ENCODE measurements at regions not wholly inside any gene's neighbourhood (a gene's known extent, or its start where the extent isn't known, plus 50 kb on each side); places are given as distances from the start of the nearest gene placed in this dataset.

GRCh38 chr2:20543469-20544152, 96.7 kb downstream of the RHOB start:
- no peak overlapping the region for H3K4me3 ChIP-seq (ENCODE audit: low read length)
- no peak for DNase-seq (ENCODE audit: low read depth)
- TF ChIP-seq CTCF (IDR thresholded peaks at IDR 0.05; ENCODE audit: insufficient read depth, low read depth, low read length, missing control alignments): no peak

GRCh38 chr2:20544153-20544747, 97.4 kb downstream of the RHOB start:
- H3K4me3 ChIP-seq (ENCODE audit: low read length): no peak overlapping the region
- no peak for TF ChIP-seq CTCF (IDR thresholded peaks at IDR 0.05; ENCODE audit: insufficient read depth, low read depth, low read length, missing control alignments)
- no peak for DNase-seq (ENCODE audit: low read depth)

DNA sequence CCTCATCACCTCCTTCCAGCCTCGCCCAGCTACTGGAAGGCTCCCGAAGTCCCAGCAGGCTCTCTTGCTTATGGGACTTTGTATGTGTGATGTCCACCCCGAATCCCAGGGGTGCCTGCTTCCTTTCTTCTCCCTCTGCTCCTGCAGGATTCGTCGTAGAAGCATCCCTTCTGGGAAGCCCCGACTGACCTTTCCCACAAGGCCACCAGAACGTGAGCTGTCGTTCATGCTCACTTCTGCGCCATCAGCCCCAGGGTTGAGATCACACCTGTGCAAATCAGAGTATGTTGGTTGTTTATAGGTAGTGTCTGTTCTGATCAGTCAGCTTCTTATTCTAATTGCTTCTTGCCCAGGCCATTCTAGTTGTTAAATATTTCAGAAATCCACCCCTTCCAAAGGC, 101.8 kb downstream of the HS1BP3 start:
- H3K4me3 ChIP-seq (ENCODE audit: low read length): no peak overlapping the region
- no peak for DNase-seq (ENCODE audit: low read depth)
- TF ChIP-seq CTCF (IDR thresholded peaks at IDR 0.05; ENCODE audit: insufficient read depth, low read depth, low read length, missing control alignments): no peak

GRCh38 chr2:20549691-20550348, 101.1 kb downstream of the HS1BP3 start:
- H3K4me3 ChIP-seq (ENCODE audit: low read length): no peak overlapping the region
- no peak for DNase-seq (ENCODE audit: low read depth)
- TF ChIP-seq CTCF (IDR thresholded peaks at IDR 0.05; ENCODE audit: insufficient read depth, low read depth, low read length, missing control alignments): no peak

GRCh38 chr2:20551260-20551944, 99.5 kb downstream of the HS1BP3 start:
- no peak for TF ChIP-seq CTCF (IDR thresholded peaks at IDR 0.05; ENCODE audit: insufficient read depth, low read depth, low read length, missing control alignments)
- no peak for DNase-seq (ENCODE audit: low read depth)
- no peak overlapping the region for H3K4me3 ChIP-seq (ENCODE audit: low read length)

- no peak for TF ChIP-seq CTCF (IDR thresholded peaks at IDR 0.05; ENCODE audit: insufficient read depth, low read depth, low read length, missing control alignments)
- no peak overlapping the region for H3K4me3 ChIP-seq (ENCODE audit: low read length)
- no peak for DNase-seq (ENCODE audit: low read depth)
Observed at GRCh38 chr2:20551945-20552328, 99.0 kb downstream of the HS1BP3 start.
